GM19043 (cell line): ENCODE measurements at regions not wholly inside any gene's neighbourhood (a gene's known extent, or its start where the extent isn't known, plus 50 kb on each side); places are given as distances from the start of the nearest gene placed in this dataset.
"Not testable (repeated sequence)": the region's sequence is repeated elsewhere in the genome, so short reads cannot be mapped to it uniquely, and the experiment has no call there.

Experiments
- ATAC-seq: cut with Tn5 transposase; IDR thresholded peaks from one replicate; pipeline ENCODE4 v1.9.1; 2021; ENCODE audit warnings: low read depth; ENCODE audit not compliant: unreplicated experiment

DNA sequence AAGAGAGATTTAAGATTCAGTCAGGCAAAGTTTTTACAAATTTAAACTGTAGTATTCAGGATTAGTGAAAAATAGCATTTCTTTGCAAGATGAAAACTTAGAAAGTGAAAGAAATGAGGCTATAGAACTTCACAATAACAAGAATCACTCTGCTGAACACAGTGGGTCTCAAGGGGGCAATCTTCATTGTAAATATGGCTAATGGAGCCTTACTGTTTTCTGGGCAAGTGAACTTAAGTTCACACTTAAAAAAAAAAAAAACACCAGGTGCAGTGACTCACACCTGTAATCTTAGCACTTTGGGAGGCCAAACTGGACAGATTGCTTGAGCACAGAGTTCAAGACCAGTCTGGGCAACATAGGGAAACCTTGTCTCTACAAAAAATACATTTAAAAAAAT is 175.9 kb upstream of the SNX2 start:
- no peak for ATAC-seq

DNA sequence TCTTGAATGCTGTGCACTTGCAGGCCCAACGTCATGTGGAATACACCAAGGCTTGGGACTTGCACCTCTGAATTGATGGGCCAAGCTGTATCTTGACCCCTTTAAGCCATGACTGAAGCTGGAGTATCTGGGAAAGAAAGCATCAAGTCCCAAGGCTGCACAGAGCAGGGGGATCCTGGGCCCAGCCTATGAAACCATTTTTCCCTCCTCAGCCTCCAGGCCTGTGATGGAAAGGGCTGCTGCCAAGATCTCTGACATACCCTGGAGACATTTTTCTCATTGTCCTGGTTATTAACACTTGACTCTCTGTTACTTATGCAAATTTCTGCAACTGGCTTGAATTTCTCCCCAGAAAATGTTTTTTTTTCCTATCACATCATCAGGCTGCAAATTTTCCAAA is 174.0 kb upstream of the SNX2 start:
- ATAC-seq: no peak

DNA sequence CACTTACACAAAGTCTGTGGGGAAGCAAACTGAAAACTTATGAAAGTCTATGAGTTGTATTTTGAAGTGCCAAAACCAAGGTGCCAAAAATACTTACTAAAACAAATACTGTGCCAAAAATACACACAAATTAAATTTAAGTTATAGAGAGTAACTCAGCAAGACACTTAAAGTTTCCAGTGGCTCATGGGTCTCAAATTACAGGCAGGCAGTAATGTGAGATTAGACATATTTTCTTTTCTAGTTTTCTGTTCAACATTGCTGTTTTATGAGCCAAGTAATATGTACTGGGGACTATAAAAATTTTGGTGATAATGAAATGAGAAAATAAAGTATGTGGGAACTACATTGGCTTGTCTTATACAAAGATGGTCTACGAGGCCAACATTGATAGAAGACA is 172.2 kb upstream of the SNX2 start:
- no peak for ATAC-seq

DNA sequence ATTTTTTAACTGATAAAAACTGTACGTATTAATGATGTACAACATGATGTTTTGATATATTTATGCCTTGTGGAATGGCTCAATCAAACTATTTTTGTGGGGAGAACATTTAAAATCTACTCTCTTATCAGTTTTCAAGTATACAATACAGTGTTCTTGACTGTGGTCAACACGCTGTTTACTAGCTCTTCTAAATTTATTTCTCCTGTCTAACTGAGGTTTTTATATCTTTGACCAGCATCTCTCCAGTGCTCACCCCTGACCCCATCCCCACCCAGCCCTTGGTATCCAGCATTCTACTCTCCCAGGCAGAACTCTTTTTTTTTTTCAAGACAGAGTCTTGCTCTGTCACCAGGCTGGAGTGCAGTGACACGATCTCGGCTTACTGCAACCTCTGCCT is 169.6 kb upstream of the SNX2 start:
- no peak for ATAC-seq

DNA sequence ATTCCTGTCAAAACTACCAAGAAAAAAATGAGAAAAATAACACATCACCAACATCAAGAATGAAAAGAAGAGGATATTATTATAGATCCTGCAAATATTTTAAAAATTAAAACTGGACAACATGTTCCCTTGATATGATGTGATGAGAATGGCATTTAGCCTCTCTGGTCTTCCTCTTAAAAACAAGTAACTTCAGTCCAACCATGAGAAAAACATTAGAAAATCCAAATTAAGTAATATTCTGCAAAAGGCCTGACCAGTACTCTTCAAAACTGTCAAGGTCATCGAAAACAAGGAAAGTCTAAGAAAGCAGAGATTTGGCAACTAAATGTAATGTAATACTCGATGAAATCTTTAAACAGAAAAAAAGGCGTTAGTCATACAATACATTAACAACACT is 167.1 kb upstream of the SNX2 start:
- ATAC-seq: no peak

DNA sequence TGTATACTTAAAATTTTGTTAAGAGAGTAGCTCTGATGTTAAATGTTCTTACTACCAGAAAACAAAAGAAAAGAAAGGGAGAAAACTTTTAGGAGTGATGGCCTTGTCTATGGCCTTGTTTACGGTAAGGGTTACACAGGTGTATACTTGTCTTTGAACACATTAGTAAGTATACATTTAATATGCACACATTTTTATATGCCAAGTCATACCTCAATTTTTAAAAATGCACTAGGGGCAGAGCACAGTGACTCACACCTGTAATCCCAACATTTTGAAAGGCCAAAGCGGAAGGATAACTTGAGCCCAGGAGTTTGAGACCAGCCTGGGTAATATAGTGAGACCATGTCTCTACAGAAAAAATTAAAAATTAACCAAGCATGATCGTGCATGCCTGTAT is 166.7 kb upstream of the SNX2 start:
- no peak for ATAC-seq

DNA sequence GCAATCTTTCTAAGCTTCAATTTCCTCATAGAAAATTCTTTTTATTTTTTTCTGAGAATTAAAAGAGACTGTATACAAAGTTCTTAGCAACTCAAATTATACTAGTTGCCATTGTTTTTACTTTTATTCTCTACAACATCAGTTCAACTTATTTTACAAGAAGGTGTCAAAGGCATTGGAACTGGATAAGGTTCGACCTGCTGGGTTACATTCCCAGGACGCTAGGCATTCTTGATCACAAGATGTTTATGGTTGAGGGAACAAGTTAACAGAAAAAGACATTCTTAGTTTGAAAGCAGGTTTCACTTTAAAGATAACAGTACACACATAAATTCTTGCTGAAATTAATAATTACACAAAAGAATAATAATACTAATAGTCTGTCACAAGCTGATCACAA is 163.5 kb upstream of the SNX2 start:
- no peak for ATAC-seq

DNA sequence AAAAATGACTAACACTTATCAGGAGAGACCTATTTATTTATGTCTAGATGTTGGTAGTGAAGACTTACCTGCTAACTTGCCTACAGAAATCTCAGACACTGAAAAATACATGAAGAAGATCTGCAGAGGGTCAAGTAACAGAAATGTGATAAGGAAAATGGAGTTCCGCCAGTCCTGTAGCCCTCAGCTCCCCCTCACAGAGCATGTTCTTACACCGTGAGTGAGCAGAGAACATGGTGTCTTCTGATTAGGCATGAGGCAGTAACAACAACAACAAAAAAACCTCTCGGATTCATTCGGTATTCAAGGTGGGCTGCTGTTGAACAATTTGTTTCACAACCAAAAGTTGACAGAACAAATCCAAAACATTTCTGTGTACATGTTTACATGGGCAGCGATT is 162.0 kb upstream of the SNX2 start:
- no peak for ATAC-seq

DNA sequence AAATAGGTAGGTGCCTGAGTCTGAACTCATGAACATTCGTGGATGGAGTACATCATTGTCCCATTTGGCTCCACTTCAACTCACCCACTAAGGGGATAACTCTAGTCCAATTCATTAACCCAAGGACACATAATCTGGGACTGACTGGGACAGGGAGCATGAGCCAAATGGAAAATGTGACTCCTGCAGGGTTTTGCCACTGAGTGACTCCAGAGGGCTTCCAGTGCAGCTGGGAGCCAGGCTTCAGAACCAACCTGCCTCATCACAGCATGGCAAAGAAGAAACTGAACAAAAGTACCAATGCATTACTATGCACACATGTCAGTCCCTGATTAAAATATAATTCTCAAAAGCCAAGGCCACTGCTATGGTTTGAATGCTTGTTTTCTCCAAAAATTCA is 159.7 kb upstream of the SNX2 start:
- ATAC-seq: no peak

DNA sequence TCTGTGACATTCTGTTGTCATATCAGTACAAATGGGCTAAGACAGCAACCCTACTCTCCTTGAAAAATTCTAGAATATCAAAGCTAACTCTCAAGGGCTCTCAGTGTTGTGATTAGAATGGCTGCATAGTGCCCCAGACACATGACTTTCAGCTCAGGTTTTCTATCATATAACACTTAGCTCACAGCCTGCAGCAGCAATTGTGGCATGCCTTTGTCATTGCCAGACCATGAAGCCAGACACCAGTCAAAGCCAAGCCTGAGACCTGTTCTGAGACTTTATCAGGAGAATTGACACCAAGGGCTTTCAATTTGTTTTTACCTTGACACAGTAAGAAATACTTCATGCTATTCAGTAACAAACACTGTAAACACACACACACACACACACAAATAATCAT is 159.0 kb upstream of the SNX2 start:
- no peak for ATAC-seq

DNA sequence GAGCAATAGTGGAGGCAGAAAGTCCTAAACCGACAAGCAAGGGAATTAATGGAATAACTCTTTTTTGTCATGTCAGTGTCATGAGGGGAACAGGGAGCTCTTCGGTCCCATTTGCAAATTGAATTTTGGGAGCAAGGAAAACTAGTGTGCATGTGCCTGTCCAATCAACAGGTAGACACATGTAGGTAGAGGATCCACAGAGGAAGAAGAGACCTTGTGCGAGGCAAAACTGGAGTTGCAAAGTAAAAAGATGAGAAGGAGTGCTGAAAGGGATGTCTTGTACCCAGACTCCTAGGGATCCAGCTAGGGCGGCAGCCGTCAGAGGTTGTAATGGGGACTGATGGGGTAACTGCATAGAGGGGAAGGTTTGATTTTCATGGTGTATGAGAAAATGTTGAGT is 156.8 kb upstream of the SNX2 start:
- not testable (repeated sequence) for ATAC-seq

DNA sequence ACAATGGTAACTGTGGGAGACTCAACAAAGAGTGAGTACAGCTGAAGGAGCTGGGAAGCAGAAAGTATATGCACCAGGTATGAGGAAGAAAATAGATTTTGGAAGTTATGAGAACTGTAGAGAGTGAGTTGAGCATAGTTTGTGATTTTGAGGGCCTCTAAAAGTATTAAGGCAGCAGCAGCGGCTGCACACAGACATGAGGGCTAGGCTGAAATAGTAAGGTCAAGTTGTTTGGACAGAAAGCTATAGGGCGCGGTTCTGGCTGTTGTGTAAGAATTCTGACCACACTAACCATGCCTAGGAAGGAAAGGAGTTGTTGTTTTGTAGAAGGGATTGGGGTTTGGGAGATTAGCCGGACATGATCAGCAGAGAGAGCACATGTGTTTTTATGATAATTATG is 154.1 kb upstream of the SNX2 start:
- not testable (repeated sequence) for ATAC-seq

DNA sequence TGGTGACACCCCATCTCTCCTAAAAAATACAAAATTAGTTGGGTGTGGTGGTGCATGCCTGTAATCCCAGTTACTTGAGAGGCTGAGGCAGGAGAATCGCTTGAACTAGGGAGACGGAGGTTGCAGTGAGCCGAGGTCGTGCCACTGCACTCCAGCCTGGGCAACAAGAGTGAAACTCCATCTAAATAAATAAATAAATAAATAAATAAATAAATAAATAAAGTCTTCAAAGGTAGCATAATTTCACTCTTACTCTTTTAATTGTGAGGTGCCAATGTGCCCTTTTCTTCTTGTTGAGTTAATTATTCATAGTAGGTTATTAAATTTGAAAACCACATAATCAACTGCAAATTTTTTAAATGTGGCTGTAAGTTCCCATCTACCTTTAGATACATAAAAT is 146.2 kb upstream of the SNX2 start:
- not testable (repeated sequence) for ATAC-seq

DNA sequence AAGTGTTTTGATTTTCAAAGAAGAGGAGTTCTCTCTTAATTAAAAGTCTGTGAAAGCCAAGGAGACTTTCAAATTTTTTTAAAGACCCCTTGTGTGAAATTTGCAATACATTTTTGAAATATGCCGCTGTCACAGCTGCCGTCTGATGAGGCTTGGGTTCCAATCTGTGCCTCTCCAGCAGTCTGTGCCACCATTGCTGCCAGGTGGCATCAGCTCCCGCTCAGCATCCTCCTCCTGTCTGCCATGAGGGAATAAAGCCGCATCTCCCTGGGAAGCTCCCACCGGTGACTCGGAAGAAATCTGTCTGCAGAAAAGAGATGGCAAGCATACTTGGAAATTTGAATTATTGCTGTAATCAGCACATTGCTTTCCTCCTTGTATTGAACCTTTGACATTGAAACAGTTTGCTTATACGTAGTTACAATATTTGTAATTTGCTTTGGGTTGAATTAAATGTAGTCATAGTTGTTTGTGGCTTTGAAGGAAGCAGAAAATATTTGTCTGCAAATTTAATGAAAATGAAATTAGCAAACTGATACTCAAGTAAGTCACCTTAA is 145.7 kb upstream of the SNX2 start:
- no peak for ATAC-seq

DNA sequence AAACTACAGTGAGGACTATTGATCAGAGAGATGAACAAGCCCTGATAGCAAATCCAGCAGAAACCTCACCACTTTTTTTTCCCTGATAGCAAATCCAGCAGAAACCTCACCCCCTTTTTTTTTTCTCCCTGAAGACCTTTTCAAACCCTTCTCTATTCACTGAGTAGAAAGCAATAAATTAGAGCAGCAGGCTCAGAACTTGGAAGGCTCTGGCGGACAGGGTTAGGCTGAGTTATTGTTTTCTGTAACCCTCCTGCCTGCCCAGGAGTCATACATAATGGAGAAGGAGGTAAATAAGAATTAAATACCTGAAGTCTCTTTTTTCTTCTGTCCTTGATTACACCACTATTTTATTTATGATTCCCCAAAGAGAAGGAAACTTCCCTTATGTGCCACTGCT is 136.3 kb upstream of the SNX2 start:
- no peak for ATAC-seq

DNA sequence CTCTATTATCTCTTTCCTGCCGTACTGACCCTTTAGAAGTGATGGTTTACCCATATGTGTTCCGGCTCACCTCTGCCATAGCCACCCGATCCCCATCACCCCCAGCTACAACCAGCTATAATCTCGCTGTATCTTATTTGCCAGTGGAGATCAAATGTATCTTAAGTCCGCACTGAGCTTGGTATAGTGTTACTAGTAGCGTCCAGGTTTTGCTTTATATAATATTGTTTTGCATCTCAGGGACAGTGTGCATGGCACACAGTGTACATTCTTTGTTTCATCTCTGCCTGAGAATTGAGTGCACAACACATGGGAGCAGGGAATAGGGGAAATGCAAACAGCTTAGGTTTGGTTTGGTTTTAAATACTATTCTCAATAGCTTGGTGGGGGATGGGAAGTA is 135.8 kb upstream of the SNX2 start:
- ATAC-seq: no peak

DNA sequence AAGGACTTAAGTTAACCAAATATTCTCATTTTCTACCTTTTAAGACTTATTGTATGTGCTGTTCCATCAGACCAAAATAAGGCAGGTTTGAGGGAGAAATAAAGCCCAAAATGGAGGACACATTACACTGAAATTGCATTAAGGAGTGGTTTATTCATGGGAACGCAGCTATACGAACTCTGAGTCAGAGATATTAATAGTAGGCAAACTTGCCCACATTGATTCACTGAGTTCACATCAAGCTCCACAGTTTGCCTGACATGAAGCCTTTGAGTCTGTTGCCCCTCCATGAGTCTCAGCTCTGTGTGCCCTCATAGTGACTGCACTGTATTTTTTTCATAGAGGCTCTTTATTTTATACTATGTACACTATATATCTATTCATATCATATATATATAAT is 135.0 kb upstream of the SNX2 start:
- ATAC-seq: no peak

DNA sequence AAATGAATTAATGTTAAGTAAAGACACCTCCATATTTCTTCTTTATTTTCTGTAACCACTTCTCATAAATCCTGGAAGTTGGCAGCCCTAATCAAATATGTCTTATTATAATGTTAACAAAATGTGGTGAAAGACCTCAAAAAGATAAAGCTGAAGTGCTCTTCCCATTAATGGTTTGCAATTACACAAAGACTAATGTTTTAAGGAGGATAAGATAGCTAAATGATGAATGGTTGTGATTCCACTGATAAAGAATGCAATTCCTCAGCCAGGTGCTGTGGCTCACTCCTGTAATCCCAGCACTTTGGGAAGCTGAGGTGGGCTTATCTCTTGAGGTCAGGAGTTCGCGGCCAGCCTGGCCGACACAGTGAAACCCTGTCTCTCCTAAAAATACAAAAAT is 125.8 kb upstream of the SNX2 start:
- no peak for ATAC-seq

DNA sequence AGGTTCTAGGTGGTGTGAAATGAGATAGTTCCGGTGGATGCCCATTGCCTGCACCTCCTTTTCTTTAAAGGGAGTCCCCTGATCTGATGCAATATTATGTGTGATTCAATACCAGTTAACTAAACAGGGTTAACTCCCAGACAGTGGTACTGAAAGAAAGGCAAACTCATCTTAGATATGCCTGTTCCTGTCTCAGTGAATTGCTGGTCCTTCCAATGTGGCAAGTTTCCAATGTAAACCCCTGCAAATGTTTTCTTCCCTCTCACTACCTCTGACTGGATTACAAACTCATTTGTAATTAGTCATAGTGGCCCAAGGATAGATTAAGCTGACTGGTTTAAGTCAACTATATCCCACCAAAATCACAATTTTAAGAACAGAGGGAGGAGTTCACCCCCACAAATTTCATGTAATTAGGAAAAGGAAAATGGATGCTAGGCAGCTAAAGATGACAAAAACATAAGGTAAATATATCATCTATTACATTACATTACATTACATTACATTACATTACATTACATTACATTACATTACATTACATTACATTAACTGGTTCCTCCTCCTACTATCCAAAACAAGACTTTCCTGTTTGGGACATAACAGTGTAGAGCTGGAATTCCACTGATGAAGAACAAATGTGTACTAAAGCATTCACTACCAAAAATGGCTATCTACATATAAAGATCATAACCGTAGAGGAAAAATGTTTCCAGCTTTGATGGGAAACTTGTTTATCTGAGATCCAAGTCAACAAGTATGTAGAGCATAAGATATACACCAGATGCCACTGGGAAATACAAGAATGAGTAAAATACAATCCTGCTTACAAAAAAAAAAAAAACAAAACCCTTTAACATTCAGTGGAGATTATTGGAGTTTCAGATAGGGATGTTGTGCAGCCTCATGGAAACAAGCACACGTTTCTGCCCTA is 121.5 kb upstream of the SNX2 start:
- ATAC-seq: no peak

DNA sequence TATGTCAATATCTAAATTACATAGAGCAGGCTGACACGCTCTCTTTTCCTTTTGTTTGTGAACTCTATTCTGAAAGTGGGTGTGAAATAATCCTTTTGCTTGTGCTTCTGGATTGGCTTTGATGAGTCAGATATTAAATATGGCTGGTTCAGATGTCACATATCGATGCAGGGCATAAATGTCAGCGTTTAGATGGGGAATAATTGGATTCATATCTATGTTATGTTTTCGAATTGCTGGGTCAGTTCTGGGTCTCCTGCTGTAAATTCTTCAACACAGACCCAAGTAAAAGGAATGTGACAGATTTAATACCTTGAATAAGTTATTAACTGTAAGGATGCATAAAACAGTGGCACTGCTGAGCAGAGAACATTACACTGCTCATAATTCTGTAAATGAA is 118.7 kb upstream of the SNX2 start:
- no peak for ATAC-seq

DNA sequence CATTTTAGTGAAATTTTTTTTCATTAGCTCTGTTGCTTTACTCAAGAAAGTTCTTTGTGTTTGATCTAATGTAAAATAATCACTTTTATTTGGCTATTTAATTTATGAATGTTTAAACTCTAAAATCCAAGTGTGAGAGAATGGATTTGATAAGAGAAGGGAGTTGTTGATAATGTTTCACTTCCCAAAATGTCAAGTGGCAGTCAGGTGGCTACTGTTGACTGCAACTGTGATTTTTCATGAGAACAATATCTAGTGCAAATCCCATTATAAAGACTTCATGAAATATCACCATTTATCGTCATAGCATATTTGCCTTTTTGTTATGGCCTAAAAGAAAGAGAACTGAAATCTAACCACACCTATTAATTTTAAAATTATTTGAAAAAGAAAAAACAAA is 118.3 kb upstream of the SNX2 start:
- no peak for ATAC-seq

DNA sequence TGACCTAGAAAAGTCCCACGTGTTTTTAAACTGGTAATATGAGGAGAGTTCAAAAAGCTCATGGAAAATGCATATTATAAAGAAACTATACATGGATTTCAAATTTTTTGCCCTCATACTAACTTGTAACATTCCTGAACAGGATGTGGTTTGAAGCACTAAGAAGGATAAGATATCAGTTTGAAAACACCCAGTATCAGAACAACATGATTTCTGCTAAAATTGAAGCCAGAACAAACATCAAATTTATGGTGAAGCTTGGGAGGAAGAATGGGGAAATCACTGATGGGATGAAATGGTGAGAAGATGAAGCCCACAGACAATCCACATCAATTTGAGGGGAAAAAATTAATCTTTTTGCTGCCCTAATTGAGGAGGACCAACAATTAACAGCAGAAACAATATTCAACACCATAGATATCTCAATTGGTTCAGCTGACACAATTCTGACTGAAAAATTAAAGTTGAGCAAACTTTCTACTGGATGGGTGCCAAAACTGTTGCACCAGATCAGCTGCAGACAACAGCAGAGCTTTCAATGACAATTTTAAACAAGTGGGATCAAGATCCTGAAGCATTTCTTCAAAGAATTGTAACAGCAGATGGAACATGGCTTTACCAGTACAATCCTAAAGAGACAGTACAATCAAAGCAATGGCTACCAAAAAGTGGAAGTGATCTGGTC is 113.2 kb upstream of the SNX2 start:
- no peak for ATAC-seq
